Posterior vena cava (tissue), 2 donors: ENCODE measurements at regions not wholly inside any gene's neighbourhood (a gene's known extent, or its start where the extent isn't known, plus 50 kb on each side); places are given as distances from the start of the nearest gene placed in this dataset.

Experiments used
- DNase-seq: peaks from one replicate; pipeline ENCODE4 v3.0.0-alpha.2; 2020; ENCODE audit warnings: low spot score
- intact Hi-C, 2 donors: fragments of 100-400 bp; cut with DNase I; formaldehyde crosslinking; loops; one replicate each; pipeline versions ENCODE4 v1.14.1 to v1.14.2; 2022 to 2023
- donor health status: DM: yes; HTN: yes; CAD: no.
- donor health status: DM: yes; HTN: yes; CAD: no.

DNA sequence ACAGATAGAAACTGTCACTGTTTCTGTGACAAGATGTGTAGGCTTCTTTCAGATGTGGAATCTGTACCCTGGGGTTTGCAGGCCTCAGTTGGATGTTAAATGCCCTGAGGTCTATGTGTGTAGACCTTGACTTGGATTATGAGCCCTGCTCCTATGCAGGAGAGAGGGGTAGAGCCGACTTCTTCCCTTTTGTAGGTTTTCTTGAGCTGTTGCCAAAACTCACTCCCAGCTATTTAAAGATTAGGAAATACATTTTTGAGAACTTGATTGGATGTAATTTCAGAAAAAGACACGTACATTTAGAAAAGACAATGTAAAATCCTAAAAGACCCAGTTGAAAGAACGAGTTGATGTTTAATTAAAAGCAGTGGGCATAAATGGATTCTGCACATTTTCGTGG lies 374.8 kb downstream of the SLC4A3 start:
- intact Hi-C loops: no loop called here
- DNase-seq: no peak

- intact Hi-C loops: no loop called here
- DNase-seq: no peak
These were observed 375.3 kb downstream of the SLC4A3 start for GRCh38 chr2:220002699-220003098.

DNA sequence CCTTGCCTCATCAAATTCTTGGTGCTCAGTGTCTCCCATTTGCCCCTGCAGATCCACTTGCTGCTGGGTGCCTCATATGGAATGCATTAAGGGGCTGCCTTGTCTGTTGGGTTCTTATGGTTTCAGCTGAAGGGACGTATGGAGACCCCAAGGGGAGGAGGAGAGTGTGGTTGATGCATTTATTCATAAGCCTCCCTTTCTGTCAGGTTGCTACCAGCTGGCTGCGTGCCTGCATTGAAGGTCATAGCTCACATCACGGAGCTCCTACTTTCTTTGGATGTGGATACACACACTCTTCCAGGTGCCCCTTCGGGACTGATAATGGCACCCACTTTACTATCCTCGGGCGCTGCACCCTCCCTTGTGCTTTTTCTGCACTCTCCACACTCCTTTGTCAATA lies 377.9 kb downstream of the SLC4A3 start:
- no peak for DNase-seq
- intact Hi-C loops: no loop called here

DNA sequence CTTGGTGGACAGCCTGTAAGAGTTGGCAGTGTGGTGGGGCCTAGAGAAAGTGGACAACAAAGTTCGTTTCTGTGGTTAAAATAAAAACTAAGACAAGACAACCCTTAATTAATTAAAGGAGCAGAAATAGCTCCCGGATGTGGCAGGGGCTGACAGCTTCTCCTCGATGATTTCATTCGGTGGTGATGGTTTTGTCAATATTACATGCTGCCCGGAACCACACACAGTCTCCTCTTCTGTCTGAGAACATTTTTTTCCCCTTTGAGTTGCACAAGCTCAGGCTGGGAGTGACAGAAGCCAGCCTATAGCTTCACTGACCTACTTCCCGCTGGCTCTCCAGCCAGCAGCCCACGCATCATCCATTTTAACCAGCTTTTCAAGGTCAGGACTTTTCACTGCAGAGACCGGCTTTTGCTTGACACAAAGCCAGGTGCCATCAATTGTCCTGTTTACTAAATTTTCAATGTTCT lies 378.8 kb downstream of the SLC4A3 start:
- intact Hi-C loops: no loop called here
- DNase-seq: no peak

GRCh38 chr2:220011859-220012258 lies 384.4 kb downstream of the SLC4A3 start:
- intact Hi-C loops: no loop called here
- no peak for DNase-seq

DNA sequence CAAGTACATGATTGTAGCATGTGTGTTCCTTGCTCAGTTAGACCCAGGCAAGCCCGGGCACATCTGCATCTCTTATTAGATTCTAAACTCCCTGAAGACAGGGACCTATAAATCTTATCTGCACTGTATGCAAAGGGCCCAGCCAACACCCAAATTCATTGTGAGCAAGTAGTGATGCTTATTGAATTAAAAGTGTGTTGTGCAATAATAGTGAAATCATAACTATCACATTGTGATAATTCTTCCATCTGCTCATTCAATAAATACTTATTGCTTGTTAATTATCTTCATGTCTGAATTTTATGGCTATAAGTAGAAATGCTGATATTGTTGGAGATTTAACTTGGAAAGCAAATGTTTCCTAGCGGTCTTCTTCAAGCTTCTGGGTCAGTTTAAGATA lies 387.5 kb downstream of the SLC4A3 start:
- no peak for DNase-seq
- intact Hi-C loops: no loop called here

DNA sequence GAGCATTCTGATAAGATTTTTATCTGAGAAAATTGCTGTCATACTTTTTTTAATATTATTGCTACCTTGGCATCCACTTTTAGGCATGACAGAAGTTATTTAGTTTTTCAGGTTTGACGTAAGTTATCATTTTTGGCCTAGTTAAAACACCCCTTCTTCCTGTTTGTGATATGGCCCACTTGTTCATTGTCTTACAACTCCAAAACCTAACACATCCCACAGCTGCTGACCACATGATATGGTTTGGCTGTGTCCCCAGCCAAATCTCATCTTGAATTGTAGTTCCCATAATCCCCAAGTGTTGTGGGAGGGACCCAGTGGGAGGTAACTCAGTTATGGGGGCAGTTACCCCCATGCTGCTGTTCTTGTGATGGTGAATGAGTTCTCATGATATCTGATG lies 388.1 kb downstream of the SLC4A3 start:
- intact Hi-C loops: no loop called here
- no peak for DNase-seq

GRCh38 chr2:220025207-220025606 lies 397.8 kb downstream of the SLC4A3 start:
- DNase-seq: no peak
- intact Hi-C loops: no loop called here

- intact Hi-C loops: no loop called here
- no peak for DNase-seq
These were observed 401.6 kb downstream of the SLC4A3 start for GRCh38 chr2:220029013-220029412.

GRCh38 chr2:220033546-220033945 lies 406.1 kb downstream of the SLC4A3 start:
- DNase-seq: no peak
- intact Hi-C loops: no loop called here

- no peak for DNase-seq
- intact Hi-C loops: no loop called here
These were observed 407.1 kb downstream of the SLC4A3 start for GRCh38 chr2:220034426-220035130.

- no peak for DNase-seq
- intact Hi-C loops: no loop called here
These were observed 409.0 kb downstream of the SLC4A3 start for GRCh38 chr2:220036431-220036830.

GRCh38 chr2:220040346-220040745 lies 412.9 kb downstream of the SLC4A3 start:
- no peak for DNase-seq

GRCh38 chr2:220041447-220041846 lies 414.0 kb downstream of the SLC4A3 start:
- DNase-seq: no peak
- intact Hi-C loops: no loop called here

More at GRCh38 chr2:220040346-220040745, 412.9 kb downstream of the SLC4A3 start:
- intact Hi-C loops: no loop called here

GRCh38 chr2:220043155-220043989 lies 415.9 kb downstream of the SLC4A3 start:
- intact Hi-C loops: no loop called here
- no peak for DNase-seq

GRCh38 chr2:220043990-220044335 lies 416.5 kb downstream of the SLC4A3 start:
- intact Hi-C loops: no loop called here
- no peak for DNase-seq

- intact Hi-C loops: no loop called here
These were observed 417.0 kb downstream of the SLC4A3 start for GRCh38 chr2:220044383-220044782.

DNA sequence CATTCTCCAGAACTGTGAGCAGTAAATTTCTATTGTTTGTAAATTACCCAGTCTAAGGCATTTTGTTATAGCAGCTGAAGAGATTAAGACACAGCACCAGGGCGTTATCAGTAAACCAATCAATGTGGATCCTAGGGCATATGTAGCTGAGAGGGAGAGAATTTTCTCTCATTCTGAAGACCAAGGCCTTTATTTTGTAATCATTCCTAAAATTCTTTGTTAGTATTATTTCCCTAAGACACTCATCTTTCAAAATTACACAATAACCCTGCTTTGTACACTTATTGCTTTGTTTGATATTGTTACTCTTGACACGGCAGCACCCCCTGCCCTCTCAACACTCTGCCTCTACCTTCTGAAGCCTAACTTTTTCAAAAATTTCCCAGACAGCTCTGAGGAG lies 419.1 kb downstream of the SLC4A3 start:
- intact Hi-C loops: no loop called here
- no peak for DNase-seq

More at GRCh38 chr2:220044383-220044782, 417.0 kb downstream of the SLC4A3 start:
- no peak for DNase-seq

DNA sequence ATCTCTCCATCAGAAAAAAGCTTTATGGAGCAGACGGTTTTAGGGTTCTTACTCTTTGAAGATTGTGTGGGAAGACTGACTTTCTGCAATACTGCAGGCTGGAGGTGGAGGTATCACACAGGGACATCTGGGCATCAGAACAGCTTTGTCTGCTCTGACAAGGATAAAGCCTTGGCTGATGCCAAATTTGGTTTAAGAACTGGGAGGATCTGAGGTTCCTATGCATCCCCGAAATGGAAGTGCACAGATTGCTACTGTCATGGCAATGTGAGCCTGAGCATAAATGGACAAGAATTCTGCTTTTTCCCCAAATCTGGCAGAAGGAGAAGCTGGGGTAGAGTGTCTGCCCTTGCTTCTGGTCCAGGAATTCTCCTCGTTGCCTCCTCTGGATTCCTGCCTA lies 424.3 kb downstream of the SLC4A3 start:
- intact Hi-C loops: no loop called here
- DNase-seq: no peak

DNA sequence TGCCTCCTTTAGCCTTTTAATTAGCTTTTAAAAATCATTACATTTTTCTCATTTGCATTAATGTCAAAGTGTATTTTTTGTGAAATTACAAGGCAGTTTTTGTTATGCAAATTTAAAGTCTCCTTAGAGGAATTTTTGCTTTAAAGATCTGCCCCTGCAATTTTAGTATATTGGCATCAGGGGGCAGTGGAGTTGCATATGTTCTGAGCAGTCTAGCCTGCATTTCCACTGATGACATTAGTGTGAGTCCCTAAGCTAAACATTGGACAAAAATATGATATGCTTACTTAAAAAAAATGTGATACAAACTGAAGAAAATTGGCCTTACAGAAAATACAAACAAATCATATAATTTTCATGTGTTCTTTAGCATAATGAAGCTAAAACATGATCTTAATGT lies 426.5 kb downstream of the SLC4A3 start:
- DNase-seq: no peak
- intact Hi-C loops: no loop called here

DNA sequence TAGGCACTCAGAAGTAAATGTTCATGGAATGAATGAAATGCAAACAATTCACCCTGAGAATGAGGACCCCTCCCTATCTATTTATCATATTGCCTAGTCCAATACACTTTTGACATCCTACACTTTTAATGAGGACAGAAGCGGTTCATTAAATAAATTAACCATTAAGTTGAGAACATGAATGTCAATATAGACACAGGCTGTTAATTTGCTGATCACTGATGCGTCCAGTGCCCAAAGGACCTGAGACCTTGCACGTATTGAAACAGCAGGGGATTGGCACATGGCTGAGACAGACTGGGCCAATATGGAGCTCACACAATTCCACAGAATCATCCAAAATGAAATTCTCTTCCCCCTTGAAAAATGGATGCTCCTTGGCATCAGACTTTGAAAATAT lies 430.0 kb downstream of the SLC4A3 start:
- intact Hi-C loops: no loop called here
- no peak for DNase-seq
